IMR-90 (cell line): ENCODE measurements at regions not wholly inside any gene's neighbourhood (a gene's known extent, or its start where the extent isn't known, plus 50 kb on each side); places are given as distances from the start of the nearest gene placed in this dataset.

Experiments used
- BHLHE40 ChIP-seq: fragments of 150-350 bp; IDR thresholded peaks from 2 replicates; pipeline ENCODE4 v1.6.1; 2016; ENCODE audit warnings: mild to moderate bottlenecking, low read depth, low read length
- POLR2A ChIP-seq: IDR thresholded peaks from 2 replicates; pipeline ENCODE4 v1.6.1; 2012; ENCODE audit warnings: mild to moderate bottlenecking, low read depth, low read length
- USF2 ChIP-seq: fragments of 150-350 bp; IDR thresholded peaks from 2 replicates; pipeline ENCODE4 v1.6.1; 2017; ENCODE audit warnings: mild to moderate bottlenecking, antibody characterized with exemption, low read length, low read depth
- TF ChIP-seq, protein P1 (sequence below): conservative IDR thresholded peaks from 2 replicates; pipeline ENCODE4 v1.5.1; 2012; ENCODE audit warnings: mild to moderate bottlenecking, low read depth, low read length, improper control_type of control experiment
- TF ChIP-seq, protein P2 (sequence below): fragments of 150-350 bp; IDR thresholded peaks from 2 replicates; pipeline ENCODE4 v1.6.1; 2016; ENCODE audit warnings: low read depth, mild to moderate bottlenecking, low read length, moderate library complexity, borderline replicate concordance

DNA sequence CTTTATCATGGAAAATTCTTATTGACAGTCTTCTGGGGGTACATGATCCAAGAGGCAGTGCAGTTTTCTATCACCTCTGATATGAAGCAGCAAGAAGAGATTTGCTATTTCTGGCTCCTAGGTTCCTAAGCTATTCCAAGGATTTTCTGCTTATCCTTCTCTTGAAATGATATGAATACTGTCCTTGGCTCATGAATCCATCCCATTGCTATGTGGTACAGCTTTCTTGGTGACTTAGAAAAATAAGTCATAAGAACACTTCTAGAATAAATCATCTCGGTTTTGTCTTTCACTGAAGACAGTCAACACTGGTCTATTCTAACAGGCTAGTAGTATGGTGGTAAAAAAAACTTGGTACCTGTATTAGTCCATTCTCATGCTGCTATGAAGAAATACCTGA is 333.6 kb upstream of the RASGRP1 start:
- TF ChIP-seq POLR2A (no peak), BHLHE40 (no peak), USF2 (no peak)
- TF ChIP-seq, protein P1, sequence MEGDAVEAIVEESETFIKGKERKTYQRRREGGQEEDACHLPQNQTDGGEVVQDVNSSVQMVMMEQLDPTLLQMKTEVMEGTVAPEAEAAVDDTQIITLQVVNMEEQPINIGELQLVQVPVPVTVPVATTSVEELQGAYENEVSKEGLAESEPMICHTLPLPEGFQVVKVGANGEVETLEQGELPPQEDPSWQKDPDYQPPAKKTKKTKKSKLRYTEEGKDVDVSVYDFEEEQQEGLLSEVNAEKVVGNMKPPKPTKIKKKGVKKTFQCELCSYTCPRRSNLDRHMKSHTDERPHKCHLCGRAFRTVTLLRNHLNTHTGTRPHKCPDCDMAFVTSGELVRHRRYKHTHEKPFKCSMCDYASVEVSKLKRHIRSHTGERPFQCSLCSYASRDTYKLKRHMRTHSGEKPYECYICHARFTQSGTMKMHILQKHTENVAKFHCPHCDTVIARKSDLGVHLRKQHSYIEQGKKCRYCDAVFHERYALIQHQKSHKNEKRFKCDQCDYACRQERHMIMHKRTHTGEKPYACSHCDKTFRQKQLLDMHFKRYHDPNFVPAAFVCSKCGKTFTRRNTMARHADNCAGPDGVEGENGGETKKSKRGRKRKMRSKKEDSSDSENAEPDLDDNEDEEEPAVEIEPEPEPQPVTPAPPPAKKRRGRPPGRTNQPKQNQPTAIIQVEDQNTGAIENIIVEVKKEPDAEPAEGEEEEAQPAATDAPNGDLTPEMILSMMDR: no peak
- TF ChIP-seq, protein P2, sequence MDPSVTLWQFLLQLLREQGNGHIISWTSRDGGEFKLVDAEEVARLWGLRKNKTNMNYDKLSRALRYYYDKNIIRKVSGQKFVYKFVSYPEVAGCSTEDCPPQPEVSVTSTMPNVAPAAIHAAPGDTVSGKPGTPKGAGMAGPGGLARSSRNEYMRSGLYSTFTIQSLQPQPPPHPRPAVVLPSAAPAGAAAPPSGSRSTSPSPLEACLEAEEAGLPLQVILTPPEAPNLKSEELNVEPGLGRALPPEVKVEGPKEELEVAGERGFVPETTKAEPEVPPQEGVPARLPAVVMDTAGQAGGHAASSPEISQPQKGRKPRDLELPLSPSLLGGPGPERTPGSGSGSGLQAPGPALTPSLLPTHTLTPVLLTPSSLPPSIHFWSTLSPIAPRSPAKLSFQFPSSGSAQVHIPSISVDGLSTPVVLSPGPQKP: no peak
